ENCODE measurements at regions not wholly inside any gene's neighbourhood (a gene's known extent, or its start where the extent isn't known, plus 50 kb on each side); places are given as distances from the start of the nearest gene placed in this dataset.
A peak's percentile ranks its signal among the peaks of the same experiment; 100 is the strongest.

DNA sequence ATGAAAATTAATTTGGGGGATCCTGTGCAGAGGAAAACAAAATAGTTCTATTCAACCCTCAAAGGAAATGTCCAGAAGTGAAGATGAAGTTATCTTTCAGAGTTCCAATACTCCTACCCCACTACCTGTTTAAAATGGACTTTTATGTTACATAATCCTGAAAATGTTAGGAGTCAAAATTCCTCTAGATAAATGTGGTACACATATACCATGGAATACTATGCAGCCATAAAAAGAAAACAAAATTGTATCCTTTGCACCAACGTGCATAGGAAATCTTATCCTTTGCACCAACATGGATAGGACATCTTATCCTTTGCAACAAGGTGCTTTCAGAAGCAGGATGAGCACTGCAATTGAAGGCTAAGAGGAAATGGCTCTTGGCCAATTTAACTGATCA is 245.2 kb downstream of the LTN1 start:
- H3K36me3 ChIP-seq (ENCODE audit: control insufficient read depth, insufficient read depth, low read length) = no peaks in the 10 kb centered on the region
- ATAC-seq = no peak
- no TSS peak for BruUV-seq (replicated peaks)
- H3K27ac ChIP-seq (ENCODE audit: low read length) = no peak overlapping the region; the same call in 1 of the 2 replicates
- no peaks in the 10 kb centered on the region; the same call in 1 of the 2 replicates for H3K4me1 ChIP-seq (ENCODE audit: control insufficient read depth, insufficient read depth, low read length)
- H3K4me3 ChIP-seq (ENCODE audit: low read depth in 2 of 2, low read length in 2 of 2) = no peak overlapping the region
- H3K27me3 ChIP-seq (ENCODE audit: control insufficient read depth, insufficient read depth, low read length) = no peaks in the 10 kb centered on the region
- CTCF ChIA-PET = no interaction called here
- in situ Hi-C loops (cut with HindIII; ENCODE audit: low pct_unique_long_range_greater_than_20kb, low sequenced_read_pairs) = no loop called here
- TF ChIP-seq, protein P1, sequence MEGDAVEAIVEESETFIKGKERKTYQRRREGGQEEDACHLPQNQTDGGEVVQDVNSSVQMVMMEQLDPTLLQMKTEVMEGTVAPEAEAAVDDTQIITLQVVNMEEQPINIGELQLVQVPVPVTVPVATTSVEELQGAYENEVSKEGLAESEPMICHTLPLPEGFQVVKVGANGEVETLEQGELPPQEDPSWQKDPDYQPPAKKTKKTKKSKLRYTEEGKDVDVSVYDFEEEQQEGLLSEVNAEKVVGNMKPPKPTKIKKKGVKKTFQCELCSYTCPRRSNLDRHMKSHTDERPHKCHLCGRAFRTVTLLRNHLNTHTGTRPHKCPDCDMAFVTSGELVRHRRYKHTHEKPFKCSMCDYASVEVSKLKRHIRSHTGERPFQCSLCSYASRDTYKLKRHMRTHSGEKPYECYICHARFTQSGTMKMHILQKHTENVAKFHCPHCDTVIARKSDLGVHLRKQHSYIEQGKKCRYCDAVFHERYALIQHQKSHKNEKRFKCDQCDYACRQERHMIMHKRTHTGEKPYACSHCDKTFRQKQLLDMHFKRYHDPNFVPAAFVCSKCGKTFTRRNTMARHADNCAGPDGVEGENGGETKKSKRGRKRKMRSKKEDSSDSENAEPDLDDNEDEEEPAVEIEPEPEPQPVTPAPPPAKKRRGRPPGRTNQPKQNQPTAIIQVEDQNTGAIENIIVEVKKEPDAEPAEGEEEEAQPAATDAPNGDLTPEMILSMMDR (IDR thresholded peaks at IDR 0.05) = no peak
- TF ChIP-seq POLR2AphosphoS5 (IDR thresholded peaks at IDR 0.05; ENCODE audit: low read depth, low read length) = no peak
- no peak for TF ChIP-seq SIN3A (IDR thresholded peaks at IDR 0.05; ENCODE audit: borderline replicate concordance, insufficient read depth, low read depth, low read length)
- TF ChIP-seq, protein P2, sequence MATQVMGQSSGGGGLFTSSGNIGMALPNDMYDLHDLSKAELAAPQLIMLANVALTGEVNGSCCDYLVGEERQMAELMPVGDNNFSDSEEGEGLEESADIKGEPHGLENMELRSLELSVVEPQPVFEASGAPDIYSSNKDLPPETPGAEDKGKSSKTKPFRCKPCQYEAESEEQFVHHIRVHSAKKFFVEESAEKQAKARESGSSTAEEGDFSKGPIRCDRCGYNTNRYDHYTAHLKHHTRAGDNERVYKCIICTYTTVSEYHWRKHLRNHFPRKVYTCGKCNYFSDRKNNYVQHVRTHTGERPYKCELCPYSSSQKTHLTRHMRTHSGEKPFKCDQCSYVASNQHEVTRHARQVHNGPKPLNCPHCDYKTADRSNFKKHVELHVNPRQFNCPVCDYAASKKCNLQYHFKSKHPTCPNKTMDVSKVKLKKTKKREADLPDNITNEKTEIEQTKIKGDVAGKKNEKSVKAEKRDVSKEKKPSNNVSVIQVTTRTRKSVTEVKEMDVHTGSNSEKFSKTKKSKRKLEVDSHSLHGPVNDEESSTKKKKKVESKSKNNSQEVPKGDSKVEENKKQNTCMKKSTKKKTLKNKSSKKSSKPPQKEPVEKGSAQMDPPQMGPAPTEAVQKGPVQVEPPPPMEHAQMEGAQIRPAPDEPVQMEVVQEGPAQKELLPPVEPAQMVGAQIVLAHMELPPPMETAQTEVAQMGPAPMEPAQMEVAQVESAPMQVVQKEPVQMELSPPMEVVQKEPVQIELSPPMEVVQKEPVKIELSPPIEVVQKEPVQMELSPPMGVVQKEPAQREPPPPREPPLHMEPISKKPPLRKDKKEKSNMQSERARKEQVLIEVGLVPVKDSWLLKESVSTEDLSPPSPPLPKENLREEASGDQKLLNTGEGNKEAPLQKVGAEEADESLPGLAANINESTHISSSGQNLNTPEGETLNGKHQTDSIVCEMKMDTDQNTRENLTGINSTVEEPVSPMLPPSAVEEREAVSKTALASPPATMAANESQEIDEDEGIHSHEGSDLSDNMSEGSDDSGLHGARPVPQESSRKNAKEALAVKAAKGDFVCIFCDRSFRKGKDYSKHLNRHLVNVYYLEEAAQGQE (IDR thresholded peaks at IDR 0.05; ENCODE audit: insufficient read depth in 1 of 2, low read depth in 2 of 2, low read length in 1 of 2) = no peak
- no peak for TF ChIP-seq TCF7L2 (IDR thresholded peaks at IDR 0.05; ENCODE audit: low read depth, low read length)
- H3K9me3 ChIP-seq (ENCODE audit: control insufficient read depth, insufficient read depth, low read depth, low read length) = no peaks in the 10 kb centered on the region
- POLR2A ChIA-PET = no interaction called here
- DNase-seq (ENCODE audit: low read depth, low spot score) = no peak
- intact Hi-C loops (cut with micrococcal nuclease; ENCODE audit: unreplicated experiment) = loop anchor here (5.0 to 10.0 kb wide), 5 partner anchors 195 to 1900 kb away; partner anchors contain the start of gene ADAMTS1

DNA sequence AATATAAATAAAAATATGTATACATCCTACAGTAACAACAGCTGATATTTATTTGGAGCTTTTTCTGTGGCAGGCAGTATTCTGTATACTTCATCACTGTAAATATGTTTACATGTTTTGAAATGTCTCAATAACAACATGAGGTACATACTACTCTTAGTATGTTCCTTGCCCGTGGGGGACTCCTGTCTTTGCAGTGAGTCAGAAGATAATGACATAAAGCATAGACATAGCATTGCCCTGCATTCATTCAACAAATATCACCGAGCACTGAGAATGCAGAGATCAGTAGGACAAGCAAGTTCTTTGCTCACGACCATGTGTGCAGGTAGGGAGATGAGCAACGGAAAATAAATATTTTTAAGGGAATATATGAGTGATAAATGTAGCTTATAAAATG is 246.5 kb downstream of the LTN1 start:
- in situ Hi-C loops (cut with HindIII; ENCODE audit: low pct_unique_long_range_greater_than_20kb, low sequenced_read_pairs) = no loop called here

More for the DNA sequence above, 246.5 kb downstream of the LTN1 start:
- POLR2A ChIA-PET = interaction anchor here (0.6 kb wide), 1 partner anchor 112 kb away, joined by 3 read pairs; no protein-coding TSS in a partner anchor
- BruUV-seq (replicated peaks) = no TSS peak
- CTCF ChIA-PET = interaction anchor here (0.6 to 1.7 kb wide), 4 partner anchors 70 to 1045 kb away, joined by 3 to 8 read pairs (median 4); no protein-coding TSS in a partner anchor
- Histone ChIP-seq H3K27ac (ENCODE audit: low read length) (peak overlapping the region; percentile 48; the same call in 1 of the 2 replicates), H3K4me1 (ENCODE audit: control insufficient read depth, insufficient read depth, low read length) (no peaks in the 10 kb centered on the region; the same call in 1 of the 2 replicates), H3K36me3 (ENCODE audit: control insufficient read depth, insufficient read depth, low read length) (no peaks in the 10 kb centered on the region), H3K4me3 (ENCODE audit: low read depth in 2 of 2, low read length in 2 of 2) (no peak overlapping the region), H3K9me3 (ENCODE audit: control insufficient read depth, insufficient read depth, low read depth, low read length) (no peaks in the 10 kb centered on the region), H3K27me3 (ENCODE audit: control insufficient read depth, insufficient read depth, low read length) (no peaks in the 10 kb centered on the region)
- ATAC-seq (no peak), DNase-seq (ENCODE audit: low read depth, low spot score) (no peak)
- TF ChIP-seq SIN3A (IDR thresholded peaks at IDR 0.05; ENCODE audit: borderline replicate concordance, insufficient read depth, low read depth, low read length) = no peak
- TF ChIP-seq, protein P1 (IDR thresholded peaks at IDR 0.05) = no peak
- TF ChIP-seq TCF7L2 (IDR thresholded peaks at IDR 0.05; ENCODE audit: low read depth, low read length) = no peak
- TF ChIP-seq POLR2AphosphoS5 (IDR thresholded peaks at IDR 0.05; ENCODE audit: low read depth, low read length) = no peak
- TF ChIP-seq, protein P2 (IDR thresholded peaks at IDR 0.05; ENCODE audit: insufficient read depth in 1 of 2, low read depth in 2 of 2, low read length in 1 of 2) = no peak
- intact Hi-C loops (cut with micrococcal nuclease; ENCODE audit: unreplicated experiment) = loop anchor here (5.0 to 10.0 kb wide), 5 partner anchors 196 to 1899 kb away; partner anchors contain the start of gene ADAMTS1
